ENCODE measurements at regions not wholly inside any gene's neighbourhood (a gene's known extent, or its start where the extent isn't known, plus 50 kb on each side); places are given as distances from the start of the nearest gene placed in this dataset.
"Not testable (repeated sequence)": the region's sequence is repeated elsewhere in the genome, so short reads cannot be mapped to it uniquely, and the experiment has no call there.

DNA sequence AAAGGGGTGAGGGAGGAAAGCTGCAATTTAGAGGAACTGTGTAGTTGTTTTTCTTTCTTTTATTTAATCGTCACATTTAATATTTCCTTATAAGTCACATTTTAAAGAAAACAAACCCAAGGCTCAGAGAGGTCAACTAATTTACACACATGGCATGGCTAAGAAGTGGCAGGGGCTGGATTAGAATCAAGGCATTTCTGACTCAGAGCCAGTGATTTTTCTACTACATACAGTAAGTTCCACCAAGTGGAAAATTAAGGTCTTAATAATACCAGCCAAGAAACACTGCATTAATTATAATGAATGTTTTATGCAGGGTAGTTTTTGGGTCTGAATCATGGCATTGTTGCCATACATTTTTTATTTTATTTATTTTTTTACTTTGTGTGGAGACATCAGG, 607.7 kb upstream of the CITED2 start:
- Histone ChIP-seq H3K4me3 (no peak overlapping the region), H3K36me3 (no peaks in the 10 kb centered on the region), H3K9me3 (no peaks in the 10 kb centered on the region), H3K27me3 (no peaks in the 10 kb centered on the region), H3K27ac (peak overlapping the region; percentile 2), H3K4me1 (peaks cover 27% of the 10 kb centered on the region)
- TF ChIP-seq POLR2AphosphoS5 (IDR thresholded peaks at IDR 0.05) (no peak), EP300 (IDR thresholded peaks at IDR 0.05) (no peak)
- DNase-seq (ENCODE audit: low spot score in 2 of 2), result no peak
- 14% methylated on average over 1 of the region's 1 CpG for WGBS

DNA sequence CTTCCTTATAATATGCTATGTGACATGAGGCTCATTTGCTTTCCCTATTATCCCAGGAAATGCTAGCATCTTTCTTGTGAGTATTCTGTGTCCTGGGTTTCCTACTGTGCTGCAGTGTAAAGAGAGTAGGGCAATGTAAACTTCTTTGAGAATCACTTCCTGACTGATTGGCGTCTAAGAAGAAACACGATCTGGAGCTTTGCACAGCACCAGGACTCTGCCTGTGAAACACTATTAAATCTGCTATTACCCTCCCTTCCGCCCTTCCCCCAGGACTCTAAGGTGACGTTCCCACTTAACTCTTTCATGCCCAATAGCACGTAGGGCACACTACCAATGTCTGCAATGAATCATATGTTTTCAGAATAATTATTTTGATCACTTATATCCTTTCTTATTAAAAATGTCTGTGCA, 607.3 kb upstream of the CITED2 start:
- H3K4me3 ChIP-seq, result no peak overlapping the region
- H3K27ac ChIP-seq, result peak overlapping the region; percentile 11
- H3K27me3 ChIP-seq, result no peaks in the 10 kb centered on the region
- DNase-seq (ENCODE audit: low spot score in 2 of 2), result no peak
- no peak for TF ChIP-seq POLR2A (IDR thresholded peaks at IDR 0.05)
- no peak for TF ChIP-seq POLR2AphosphoS5 (IDR thresholded peaks at IDR 0.05)
- no peak for TF ChIP-seq EP300 (IDR thresholded peaks at IDR 0.05)
- no peak for TF ChIP-seq CTCF (IDR thresholded peaks at IDR 0.05)
- H3K4me1 ChIP-seq, result peaks cover 27% of the 10 kb centered on the region
- no peaks in the 10 kb centered on the region for H3K9me3 ChIP-seq
- 4% methylated on average over 5 of the region's 5 CpGs for whole genome bisulfite sequencing
- H3K36me3 ChIP-seq, result no peaks in the 10 kb centered on the region

DNA sequence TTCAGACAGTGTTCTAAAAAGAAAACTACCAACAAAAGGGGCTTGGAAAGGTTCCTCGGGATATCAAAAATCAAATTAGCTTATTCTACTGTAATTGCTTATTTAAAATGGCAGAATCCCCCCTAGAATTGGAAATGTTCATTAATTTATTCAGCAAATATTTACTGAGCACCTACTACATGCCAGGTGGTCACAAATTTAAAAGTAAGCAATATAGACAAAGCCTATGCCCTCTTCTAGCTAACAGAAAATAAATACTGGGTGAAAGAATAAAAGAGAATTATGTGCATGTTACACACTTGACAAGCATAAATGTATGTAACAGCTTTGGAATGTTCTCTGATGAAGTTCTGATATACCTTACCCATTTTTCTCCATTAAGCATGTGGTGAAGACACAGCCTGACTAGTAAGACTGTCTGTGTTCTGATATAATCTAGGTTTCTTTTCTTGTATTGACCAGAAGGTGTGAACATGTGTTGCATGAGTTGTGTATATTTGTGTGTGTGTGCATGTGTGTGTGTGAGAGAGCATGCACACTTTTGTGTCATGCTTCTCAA, 606.7 kb upstream of the CITED2 start:
- DNase-seq (ENCODE audit: low spot score in 2 of 2), result no peak
- peak overlapping the region; percentile 11 for H3K27ac ChIP-seq
- WGBS, result 72% methylated on average over 1 of the region's 1 CpG
- no peak for TF ChIP-seq CTCF (IDR thresholded peaks at IDR 0.05)
- no peak for TF ChIP-seq POLR2A (IDR thresholded peaks at IDR 0.05)
- no peak for TF ChIP-seq EP300 (IDR thresholded peaks at IDR 0.05)
- TF ChIP-seq POLR2AphosphoS5 (IDR thresholded peaks at IDR 0.05), result no peak
- no peaks in the 10 kb centered on the region for H3K36me3 ChIP-seq
- no peaks in the 10 kb centered on the region for H3K27me3 ChIP-seq
- peaks cover 27% of the 10 kb centered on the region for H3K4me1 ChIP-seq
- no peaks in the 10 kb centered on the region for H3K9me3 ChIP-seq
- H3K4me3 ChIP-seq, result no peak overlapping the region

- not testable (repeated sequence) for H3K27me3 ChIP-seq; H3K36me3 ChIP-seq; H3K4me3 ChIP-seq; H3K27ac ChIP-seq; H3K9me3 ChIP-seq; DNase-seq (ENCODE audit: low spot score in 2 of 2)
- 50% methylated on average over 3 of the region's 3 CpGs for WGBS
- peaks cover 27% of the 10 kb centered on the region for H3K4me1 ChIP-seq
These were observed 606.2 kb upstream of the CITED2 start for GRCh38 chr6:139980631-139981030.

GRCh38 chr6:139979021-139979725, 604.7 kb upstream of the CITED2 start:
- Histone ChIP-seq H3K36me3 (no peaks in the 10 kb centered on the region), H3K4me1 (peaks cover 27% of the 10 kb centered on the region), H3K9me3 (no peaks in the 10 kb centered on the region), H3K27me3 (no peaks in the 10 kb centered on the region), H3K27ac (no peak overlapping the region), H3K4me3 (no peak overlapping the region)
- TF ChIP-seq POLR2A (IDR thresholded peaks at IDR 0.05) (no peak), EP300 (IDR thresholded peaks at IDR 0.05) (no peak), CTCF (IDR thresholded peaks at IDR 0.05) (no peak), POLR2AphosphoS5 (IDR thresholded peaks at IDR 0.05) (no peak)
- DNase-seq (ENCODE audit: low spot score in 2 of 2), result no peak
- 91% methylated on average over 7 of the region's 7 CpGs for WGBS

GRCh38 chr6:139977887-139978332, 603.5 kb upstream of the CITED2 start:
- Histone ChIP-seq H3K27me3 (no peaks in the 10 kb centered on the region), H3K27ac (peak overlapping the region; percentile 69), H3K36me3 (no peaks in the 10 kb centered on the region), H3K4me1 (peaks cover 20% of the 10 kb centered on the region), H3K4me3 (no peak overlapping the region), H3K9me3 (no peaks in the 10 kb centered on the region)
- TF ChIP-seq POLR2AphosphoS5 (IDR thresholded peaks at IDR 0.05) (peak in 2 of 3 donors; percentile 14 to 76), CTCF (IDR thresholded peaks at IDR 0.05) (no peak)
- DNase-seq (ENCODE audit: low spot score in 2 of 2), result peak in 1 of 2 donors; percentile 76
- 29% methylated on average over 2 of the region's 2 CpGs for WGBS
